ENCODE measurements at regions not wholly inside any gene's neighbourhood (a gene's known extent, or its start where the extent isn't known, plus 50 kb on each side); places are given as distances from the start of the nearest gene placed in this dataset.

- no peak for TF ChIP-seq GATA3 (IDR thresholded peaks at IDR 0.05; ENCODE audit: low read depth, low read length)
- no peak for TF ChIP-seq GATA2 (IDR thresholded peaks at IDR 0.05; ENCODE audit: low read depth, low read length)
These were observed 146.0 kb downstream of the UNC5CL start for GRCh38 chr6:40893021-40893420.

GRCh38 chr6:40892223-40892622 is 146.8 kb downstream of the UNC5CL start:
- TF ChIP-seq GATA3 (IDR thresholded peaks at IDR 0.05; ENCODE audit: low read depth, low read length) (no peak), GATA2 (IDR thresholded peaks at IDR 0.05; ENCODE audit: low read depth, low read length) (no peak)

- no peak for TF ChIP-seq GATA3 (IDR thresholded peaks at IDR 0.05; ENCODE audit: low read depth, low read length)
- no peak for TF ChIP-seq GATA2 (IDR thresholded peaks at IDR 0.05; ENCODE audit: low read depth, low read length)
These were observed 147.3 kb downstream of the UNC5CL start for GRCh38 chr6:40891686-40892085.

DNA sequence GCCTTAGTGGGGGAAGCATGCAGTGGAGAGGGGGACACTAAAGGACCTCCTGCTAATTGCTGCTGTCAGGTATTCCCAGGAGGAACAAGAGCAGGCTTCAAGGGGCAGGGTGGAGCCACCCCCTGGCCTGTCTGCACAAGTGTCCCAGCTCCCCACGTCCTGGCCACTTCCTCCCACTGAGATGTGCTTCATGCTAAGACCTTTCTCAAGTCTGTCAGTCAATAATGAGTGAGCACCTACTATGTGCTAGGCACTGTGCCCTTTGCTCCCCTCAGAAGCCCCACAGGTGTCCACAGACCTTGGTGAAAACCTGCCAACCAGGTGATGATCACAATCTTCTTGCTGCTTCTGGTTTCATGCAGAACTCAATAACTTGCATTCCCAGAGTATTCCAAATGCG is 147.9 kb downstream of the UNC5CL start:
- TF ChIP-seq GATA3 (IDR thresholded peaks at IDR 0.05; ENCODE audit: low read depth, low read length) (no peak), GATA2 (IDR thresholded peaks at IDR 0.05; ENCODE audit: low read depth, low read length) (no peak)

- TF ChIP-seq GATA3 (IDR thresholded peaks at IDR 0.05; ENCODE audit: low read depth, low read length): no peak
- no peak for TF ChIP-seq GATA2 (IDR thresholded peaks at IDR 0.05; ENCODE audit: low read depth, low read length)
These were observed 149.7 kb downstream of the UNC5CL start for GRCh38 chr6:40889137-40889832.

DNA sequence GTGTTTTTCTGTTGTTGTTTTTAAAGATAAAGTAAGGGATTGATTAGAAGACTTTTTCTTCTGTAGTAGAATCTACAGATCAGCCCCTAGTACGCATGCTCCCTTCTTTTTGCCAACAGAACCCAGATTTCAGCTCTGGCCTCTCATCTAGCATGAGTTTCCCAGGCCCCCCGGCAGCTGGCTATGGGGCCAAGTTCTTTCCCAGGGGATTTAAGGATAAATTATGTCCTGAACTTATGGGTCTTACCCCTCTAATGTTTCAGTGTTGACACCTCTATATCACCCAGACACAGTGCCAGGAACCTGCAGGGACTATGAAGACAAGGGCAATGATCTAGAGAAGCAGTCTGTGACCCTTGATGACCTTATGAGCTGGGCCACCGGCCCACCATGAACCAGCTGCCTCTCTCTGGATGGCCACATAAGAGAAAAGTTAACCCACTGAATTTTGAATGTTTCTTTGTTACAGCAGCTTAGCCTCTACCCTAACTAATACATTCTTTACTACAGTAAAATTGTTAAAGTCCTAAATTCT is 150.5 kb downstream of the UNC5CL start:
- TF ChIP-seq GATA2 (IDR thresholded peaks at IDR 0.05; ENCODE audit: low read depth, low read length): no peak
- TF ChIP-seq GATA3 (IDR thresholded peaks at IDR 0.05; ENCODE audit: low read depth, low read length): no peak

GRCh38 chr6:40887792-40888340 is 151.2 kb downstream of the UNC5CL start:
- TF ChIP-seq GATA3 (IDR thresholded peaks at IDR 0.05; ENCODE audit: low read depth, low read length): no peak
- TF ChIP-seq GATA2 (IDR thresholded peaks at IDR 0.05; ENCODE audit: low read depth, low read length): peak; percentile 42

DNA sequence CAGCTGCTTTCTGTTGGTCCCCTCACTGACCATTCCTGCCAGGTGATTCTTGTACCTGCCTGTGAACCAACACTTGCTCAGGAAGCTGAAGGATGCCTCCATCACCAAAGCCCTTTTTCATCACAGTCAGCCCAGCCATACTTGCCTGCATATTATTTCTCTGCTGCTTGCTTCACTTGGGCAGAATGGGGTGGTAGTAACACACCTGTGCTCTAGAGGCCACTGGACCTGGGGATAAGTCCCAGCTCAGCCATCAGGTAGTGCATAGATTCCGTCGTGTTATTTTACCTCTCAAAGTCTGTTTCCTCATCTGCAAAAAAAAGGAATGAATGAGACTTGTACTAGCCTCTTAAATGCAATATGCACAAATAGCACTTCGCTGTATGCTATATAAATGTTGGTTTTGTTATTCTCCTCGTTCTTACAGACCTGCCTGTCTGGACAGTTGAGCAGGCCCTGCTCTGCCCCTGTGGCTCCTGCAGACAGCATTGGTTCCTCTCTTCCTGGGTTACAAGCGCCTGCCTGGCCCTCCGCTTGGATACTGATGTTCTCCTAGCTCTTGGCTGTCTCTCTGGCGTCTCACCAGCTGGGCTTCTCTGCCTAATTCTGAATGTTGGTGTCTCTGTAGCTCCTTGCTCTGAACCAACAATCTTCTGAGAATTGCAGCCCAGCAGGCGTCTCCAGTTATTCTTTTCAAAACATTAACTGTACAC is 151.8 kb downstream of the UNC5CL start:
- TF ChIP-seq GATA2 (IDR thresholded peaks at IDR 0.05; ENCODE audit: low read depth, low read length): no peak
- TF ChIP-seq GATA3 (IDR thresholded peaks at IDR 0.05; ENCODE audit: low read depth, low read length): no peak

DNA sequence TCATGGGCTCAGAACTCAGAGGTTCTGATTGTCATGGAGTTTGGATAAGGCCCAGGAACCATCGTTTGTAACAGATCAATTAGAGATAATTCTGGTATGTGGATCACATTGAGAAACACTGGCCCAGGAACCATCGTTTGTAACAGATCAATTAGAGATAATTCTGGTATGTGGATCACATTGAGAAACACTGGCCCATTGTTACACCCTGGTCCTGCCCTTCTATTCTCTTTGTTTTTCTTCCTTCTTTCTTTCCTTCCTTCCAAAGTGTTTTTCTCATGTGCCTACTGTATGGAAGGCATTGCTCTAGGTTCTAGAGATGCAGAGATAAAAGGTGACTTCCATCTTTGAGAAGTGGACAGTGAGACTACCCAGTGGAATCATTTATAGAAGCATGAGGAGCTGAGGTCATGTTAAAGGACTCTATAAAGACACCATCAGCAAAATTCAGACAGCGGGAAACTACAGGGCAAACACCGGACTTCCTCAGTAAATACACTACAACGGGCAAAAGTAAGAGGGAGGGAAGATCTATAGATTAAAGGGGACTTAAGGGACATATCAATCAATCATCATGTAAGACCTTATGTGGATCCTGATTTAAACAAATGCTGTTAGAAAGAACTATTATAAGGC is 153.8 kb downstream of the UNC5CL start:
- TF ChIP-seq GATA3 (IDR thresholded peaks at IDR 0.05; ENCODE audit: low read depth, low read length): no peak
- no peak for TF ChIP-seq GATA2 (IDR thresholded peaks at IDR 0.05; ENCODE audit: low read depth, low read length)

DNA sequence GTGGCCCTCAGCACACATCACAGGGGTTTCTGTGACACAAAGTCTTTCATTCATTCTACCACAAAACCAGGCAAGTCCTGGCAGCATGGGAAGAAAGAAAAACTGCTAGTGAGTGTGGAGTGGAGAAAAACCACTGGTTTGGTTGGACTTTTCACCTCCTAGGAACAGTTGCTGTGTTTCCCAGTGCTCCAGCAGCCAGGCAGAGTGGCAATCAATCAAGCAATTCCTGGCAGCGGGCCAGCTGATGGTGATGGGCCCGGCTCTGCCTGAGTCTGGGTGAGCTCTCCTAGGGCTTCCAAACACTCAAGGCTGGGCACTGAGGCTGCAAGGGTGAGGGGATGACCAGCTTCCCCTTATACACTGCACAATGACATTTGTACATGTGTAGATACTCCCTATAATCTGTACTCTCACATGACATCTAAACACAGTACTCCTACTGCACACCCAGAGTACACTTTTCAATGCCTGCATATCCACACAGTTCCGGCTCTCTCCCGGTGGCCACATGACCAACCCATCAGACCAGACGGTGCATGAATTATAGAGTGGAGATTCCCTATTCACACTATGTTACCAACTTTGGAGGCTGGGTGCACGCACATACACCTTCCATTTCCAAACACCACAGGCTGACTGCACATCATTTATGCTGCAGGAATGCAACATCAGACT is 156.6 kb downstream of the UNC5CL start:
- TF ChIP-seq GATA2 (IDR thresholded peaks at IDR 0.05; ENCODE audit: low read depth, low read length): no peak
- TF ChIP-seq GATA3 (IDR thresholded peaks at IDR 0.05; ENCODE audit: low read depth, low read length): no peak

GRCh38 chr6:40881501-40881900 is 157.5 kb downstream of the UNC5CL start:
- TF ChIP-seq GATA2 (IDR thresholded peaks at IDR 0.05; ENCODE audit: low read depth, low read length) (no peak; the same call in 1 of the 2 replicates), GATA3 (IDR thresholded peaks at IDR 0.05; ENCODE audit: low read depth, low read length) (peak; percentile 37; the same call in 1 of the 2 replicates)

- TF ChIP-seq GATA2 (IDR thresholded peaks at IDR 0.05; ENCODE audit: low read depth, low read length) (no peak), GATA3 (IDR thresholded peaks at IDR 0.05; ENCODE audit: low read depth, low read length) (no peak)
These were observed 158.1 kb downstream of the UNC5CL start for GRCh38 chr6:40880906-40881305.

DNA sequence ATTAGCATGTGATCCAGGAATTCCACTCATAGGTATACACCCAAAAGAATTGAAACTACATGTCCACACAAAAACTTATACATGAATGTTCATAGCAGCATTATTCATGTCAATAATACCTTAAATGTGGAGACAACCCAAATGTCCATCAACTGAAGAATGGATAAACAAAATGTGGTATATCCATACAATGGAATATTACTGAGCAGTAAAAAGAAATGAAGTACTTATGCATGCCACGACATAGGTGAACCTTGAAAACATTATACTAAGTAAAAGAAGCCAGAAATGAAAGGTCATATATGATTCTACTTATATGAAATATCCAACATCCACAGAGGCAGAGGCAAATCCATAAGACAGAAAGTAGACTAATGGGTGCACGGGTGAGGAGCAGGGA is 159.9 kb downstream of the UNC5CL start:
- TF ChIP-seq GATA2 (IDR thresholded peaks at IDR 0.05; ENCODE audit: low read depth, low read length): no peak
- TF ChIP-seq GATA3 (IDR thresholded peaks at IDR 0.05; ENCODE audit: low read depth, low read length): no peak

- TF ChIP-seq GATA3 (IDR thresholded peaks at IDR 0.05; ENCODE audit: low read depth, low read length) (no peak), GATA2 (IDR thresholded peaks at IDR 0.05; ENCODE audit: low read depth, low read length) (no peak)
These were observed 161.7 kb downstream of the UNC5CL start for GRCh38 chr6:40877362-40877761.

Data from SH-SY5Y (cell line).